ENCODE measurements at regions not wholly inside any gene's neighbourhood (a gene's known extent, or its start where the extent isn't known, plus 50 kb on each side); places are given as distances from the start of the nearest gene placed in this dataset.

DNA sequence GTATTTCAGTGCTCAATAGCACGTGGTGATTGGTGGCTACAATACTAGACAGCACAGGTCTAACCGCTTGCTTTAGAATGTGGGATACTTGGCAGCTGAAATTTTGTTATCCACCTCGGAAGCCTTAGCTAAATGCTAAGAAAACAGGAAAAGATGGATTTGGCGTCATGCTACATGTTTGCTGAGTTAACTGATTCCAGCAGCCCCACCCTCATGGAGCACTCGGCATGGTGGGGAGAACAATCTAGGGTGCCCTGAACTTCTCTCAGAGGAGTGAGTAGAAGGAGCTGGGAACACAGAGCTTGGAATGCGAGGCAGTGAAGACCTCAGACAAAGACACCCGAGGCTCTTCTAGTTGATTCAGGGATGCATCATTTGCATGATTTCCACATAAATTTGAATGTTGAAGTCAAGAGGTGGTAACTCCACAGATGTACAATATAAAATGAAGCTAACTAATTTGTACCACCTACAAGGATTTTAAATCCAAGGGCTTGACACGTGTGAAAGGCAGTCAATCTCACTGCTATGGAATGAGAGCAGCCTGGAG is 145.1 kb upstream of the FSTL4 start:
- CTCF ChIA-PET: interaction anchor here (1.0 to 8.8 kb wide), 5 partner anchors 26 to 110 kb away, joined by 3 to 156 read pairs (median 5); no protein-coding TSS in a partner anchor
- no peak overlapping the region for H2AFZ ChIP-seq (ENCODE audit: control insufficient read depth, low read depth, low read length)
- H3K79me2 ChIP-seq (ENCODE audit: control insufficient read depth, insufficient read depth, low read length): no peaks in the 10 kb centered on the region
- 29% methylated on average over 8 of the region's 8 CpGs for WGBS (ENCODE audit: insufficient coverage, insufficient replicate concordance, low lambda C conversion rate, missing lambda C conversion rate)
- in situ Hi-C loops (cut with MboI): no loop called here
- no peak overlapping the region for H3K4me3 ChIP-seq
- DNase-seq (ENCODE audit: low read depth, low spot score) (no peak), FAIRE-seq (no peak), ATAC-seq (no peak)
- no peaks in the 10 kb centered on the region for H3K4me1 ChIP-seq (ENCODE audit: control insufficient read depth, insufficient read depth, low read length)
- SMC1A ChIA-PET (ENCODE audit: uncharacterized antibody, unreplicated experiment): interaction anchor here (0.5 to 2.6 kb wide), 11 partner anchors 15 to 331 kb away, joined by 3 to 12 read pairs (median 5); no protein-coding TSS in a partner anchor
- no peaks in the 10 kb centered on the region for H4K20me1 ChIP-seq (ENCODE audit: control insufficient read depth, insufficient read depth)
- H3K36me3 ChIP-seq (ENCODE audit: control insufficient read depth in 2 of 2, insufficient read depth in 2 of 2, low read length in 1 of 2): no peaks in the 10 kb centered on the region
- no peak overlapping the region for H3K4me2 ChIP-seq (ENCODE audit: control insufficient read depth, insufficient read depth)
- POLR2A ChIA-PET: no interaction called here
- H3K27ac ChIP-seq (ENCODE audit: control insufficient read depth, insufficient read depth): no peak overlapping the region
- no TSS peak for BruUV-seq (replicated peaks)
- H3K9me3 ChIP-seq (replicated peaks; ENCODE audit: control insufficient read depth, insufficient read depth, low read length): no peaks in the 10 kb centered on the region; the same call in 2 of the 3 replicates
- intact Hi-C loops (cut with micrococcal nuclease; ENCODE audit: unreplicated experiment): no loop called here
- no peak for TF ChIP-seq FOXM1 (IDR thresholded peaks at IDR 0.05; ENCODE audit: low read depth, low read length)
- TF ChIP-seq EZH2 (IDR thresholded peaks at IDR 0.05; ENCODE audit: borderline replicate concordance, control insufficient read depth, low read depth, low read length): no peak
- TF ChIP-seq ETV6 (conservative IDR thresholded peaks at IDR 0.05 in 1 of 2, IDR thresholded peaks at IDR 0.05 in 1 of 2; ENCODE audit: borderline replicate concordance in 1 of 2, low read depth in 1 of 2): no peak
- no peak for TF ChIP-seq POLR2AphosphoS5 (IDR thresholded peaks at IDR 0.05; ENCODE audit: low read length)
- H3K9ac ChIP-seq (ENCODE audit: control insufficient read depth, insufficient read depth, low read length): no peak overlapping the region
- peaks cover 0 to 2% of the 10 kb centered on the region in 2 experiments; a peak in 3 of 4 replicates for H3K27me3 ChIP-seq (replicated peaks in 1 of 2; ENCODE audit: control insufficient read depth in 2 of 2, insufficient read depth in 2 of 2, low read length in 1 of 2)
- RAD21 ChIA-PET (ENCODE audit: unreplicated experiment): interaction anchor here (1.0 to 1.3 kb wide), 2 partner anchors 16 to 111 kb away, joined by 3 to 5 read pairs; no protein-coding TSS in a partner anchor

DNA sequence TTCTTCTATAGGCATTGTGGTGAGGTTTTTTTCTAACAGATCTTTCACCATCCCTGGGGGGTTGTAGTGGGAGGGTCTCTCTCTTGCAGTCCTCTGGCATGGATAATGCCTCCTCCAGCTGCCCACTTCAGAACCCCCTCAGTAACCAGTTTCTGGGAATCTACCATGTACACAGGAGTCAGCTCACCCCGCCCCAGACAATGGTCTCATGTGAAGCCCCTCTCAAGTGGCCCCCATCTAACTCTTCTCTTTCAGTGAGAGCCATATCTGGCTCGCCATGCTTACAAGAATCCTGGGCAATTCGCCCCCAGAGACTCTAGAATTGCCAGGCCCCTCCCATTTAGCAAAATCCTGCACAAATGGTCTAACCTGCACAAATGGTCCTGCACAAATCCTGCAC is 144.4 kb upstream of the FSTL4 start:
- in situ Hi-C loops (cut with MboI) (no loop called here), intact Hi-C loops (cut with micrococcal nuclease; ENCODE audit: unreplicated experiment) (no loop called here)
- Histone ChIP-seq H3K9me3 (replicated peaks; ENCODE audit: control insufficient read depth, insufficient read depth, low read length) (no peaks in the 10 kb centered on the region; the same call in 2 of the 3 replicates), H3K27me3 (replicated peaks in 1 of 2; ENCODE audit: control insufficient read depth in 2 of 2, insufficient read depth in 2 of 2, low read length in 1 of 2) (peaks cover 0 to 2% of the 10 kb centered on the region in 2 experiments; a peak in 3 of 4 replicates), H4K20me1 (ENCODE audit: control insufficient read depth, insufficient read depth) (no peaks in the 10 kb centered on the region), H3K4me3 (no peak overlapping the region), H3K4me2 (ENCODE audit: control insufficient read depth, insufficient read depth) (no peak overlapping the region), H3K36me3 (ENCODE audit: control insufficient read depth in 2 of 2, insufficient read depth in 2 of 2, low read length in 1 of 2) (no peaks in the 10 kb centered on the region), H3K27ac (ENCODE audit: control insufficient read depth, insufficient read depth) (no peak overlapping the region), H3K79me2 (ENCODE audit: control insufficient read depth, insufficient read depth, low read length) (no peaks in the 10 kb centered on the region), H3K4me1 (ENCODE audit: control insufficient read depth, insufficient read depth, low read length) (no peaks in the 10 kb centered on the region), H3K9ac (ENCODE audit: control insufficient read depth, insufficient read depth, low read length) (no peak overlapping the region), H2AFZ (ENCODE audit: control insufficient read depth, low read depth, low read length) (no peak overlapping the region)
- ChIA-PET POLR2A (no interaction called here), SMC1A (ENCODE audit: uncharacterized antibody, unreplicated experiment) (interaction anchor here (0.5 to 3.6 kb wide), 12 partner anchors 14 to 330 kb away, joined by 3 to 19 read pairs (median 5); no protein-coding TSS in a partner anchor), CTCF (interaction anchor here (1.1 to 8.8 kb wide), 3 partner anchors 27 to 110 kb away, joined by 3 to 156 read pairs (median 5); no protein-coding TSS in a partner anchor), RAD21 (ENCODE audit: unreplicated experiment) (interaction anchor here (1.0 kb wide), 1 partner anchor 112 kb away, joined by 5 read pairs; no protein-coding TSS in a partner anchor)
- no TSS peak for BruUV-seq (replicated peaks)
- WGBS (ENCODE audit: insufficient coverage, insufficient replicate concordance, low lambda C conversion rate, missing lambda C conversion rate): 0% methylated on average over 3 of the region's 3 CpGs
- ATAC-seq: no peak
- DNase-seq (ENCODE audit: low read depth, low spot score): no peak
- FAIRE-seq: no peak
- TF ChIP-seq HCFC1 (IDR thresholded peaks at IDR 0.05; ENCODE audit: low read length) (no peak), RB1 (IDR thresholded peaks at IDR 0.05; ENCODE audit: borderline replicate concordance) (no peak), WRNIP1 (IDR thresholded peaks at IDR 0.05; ENCODE audit: borderline replicate concordance, low read depth, low read length) (no peak), POLR2AphosphoS5 (IDR thresholded peaks at IDR 0.05; ENCODE audit: low read length) (no peak)
- TF ChIP-seq, protein P1, sequence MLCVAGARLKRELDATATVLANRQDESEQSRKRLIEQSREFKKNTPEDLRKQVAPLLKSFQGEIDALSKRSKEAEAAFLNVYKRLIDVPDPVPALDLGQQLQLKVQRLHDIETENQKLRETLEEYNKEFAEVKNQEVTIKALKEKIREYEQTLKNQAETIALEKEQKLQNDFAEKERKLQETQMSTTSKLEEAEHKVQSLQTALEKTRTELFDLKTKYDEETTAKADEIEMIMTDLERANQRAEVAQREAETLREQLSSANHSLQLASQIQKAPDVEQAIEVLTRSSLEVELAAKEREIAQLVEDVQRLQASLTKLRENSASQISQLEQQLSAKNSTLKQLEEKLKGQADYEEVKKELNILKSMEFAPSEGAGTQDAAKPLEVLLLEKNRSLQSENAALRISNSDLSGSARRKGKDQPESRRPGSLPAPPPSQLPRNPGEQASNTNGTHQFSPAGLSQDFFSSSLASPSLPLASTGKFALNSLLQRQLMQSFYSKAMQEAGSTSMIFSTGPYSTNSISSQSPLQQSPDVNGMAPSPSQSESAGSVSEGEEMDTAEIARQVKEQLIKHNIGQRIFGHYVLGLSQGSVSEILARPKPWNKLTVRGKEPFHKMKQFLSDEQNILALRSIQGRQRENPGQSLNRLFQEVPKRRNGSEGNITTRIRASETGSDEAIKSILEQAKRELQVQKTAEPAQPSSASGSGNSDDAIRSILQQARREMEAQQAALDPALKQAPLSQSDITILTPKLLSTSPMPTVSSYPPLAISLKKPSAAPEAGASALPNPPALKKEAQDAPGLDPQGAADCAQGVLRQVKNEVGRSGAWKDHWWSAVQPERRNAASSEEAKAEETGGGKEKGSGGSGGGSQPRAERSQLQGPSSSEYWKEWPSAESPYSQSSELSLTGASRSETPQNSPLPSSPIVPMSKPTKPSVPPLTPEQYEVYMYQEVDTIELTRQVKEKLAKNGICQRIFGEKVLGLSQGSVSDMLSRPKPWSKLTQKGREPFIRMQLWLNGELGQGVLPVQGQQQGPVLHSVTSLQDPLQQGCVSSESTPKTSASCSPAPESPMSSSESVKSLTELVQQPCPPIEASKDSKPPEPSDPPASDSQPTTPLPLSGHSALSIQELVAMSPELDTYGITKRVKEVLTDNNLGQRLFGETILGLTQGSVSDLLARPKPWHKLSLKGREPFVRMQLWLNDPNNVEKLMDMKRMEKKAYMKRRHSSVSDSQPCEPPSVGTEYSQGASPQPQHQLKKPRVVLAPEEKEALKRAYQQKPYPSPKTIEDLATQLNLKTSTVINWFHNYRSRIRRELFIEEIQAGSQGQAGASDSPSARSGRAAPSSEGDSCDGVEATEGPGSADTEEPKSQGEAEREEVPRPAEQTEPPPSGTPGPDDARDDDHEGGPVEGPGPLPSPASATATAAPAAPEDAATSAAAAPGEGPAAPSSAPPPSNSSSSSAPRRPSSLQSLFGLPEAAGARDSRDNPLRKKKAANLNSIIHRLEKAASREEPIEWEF (IDR thresholded peaks at IDR 0.05; ENCODE audit: insufficient replicate concordance, low read depth, low read length): no peak
- TF ChIP-seq, protein P2, sequence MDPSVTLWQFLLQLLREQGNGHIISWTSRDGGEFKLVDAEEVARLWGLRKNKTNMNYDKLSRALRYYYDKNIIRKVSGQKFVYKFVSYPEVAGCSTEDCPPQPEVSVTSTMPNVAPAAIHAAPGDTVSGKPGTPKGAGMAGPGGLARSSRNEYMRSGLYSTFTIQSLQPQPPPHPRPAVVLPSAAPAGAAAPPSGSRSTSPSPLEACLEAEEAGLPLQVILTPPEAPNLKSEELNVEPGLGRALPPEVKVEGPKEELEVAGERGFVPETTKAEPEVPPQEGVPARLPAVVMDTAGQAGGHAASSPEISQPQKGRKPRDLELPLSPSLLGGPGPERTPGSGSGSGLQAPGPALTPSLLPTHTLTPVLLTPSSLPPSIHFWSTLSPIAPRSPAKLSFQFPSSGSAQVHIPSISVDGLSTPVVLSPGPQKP (IDR thresholded peaks at IDR 0.05; ENCODE audit: low read depth, low read length): no peak
